MM.1S (cell line): ENCODE measurements at regions not wholly inside any gene's neighbourhood (a gene's known extent, or its start where the extent isn't known, plus 50 kb on each side); places are given as distances from the start of the nearest gene placed in this dataset.

ENCODE experiments used
- DNase-seq: peaks from one replicate; pipeline ENCODE4 v3.0.0-alpha.2; 2015
- H2AFZ ChIP-seq: fragments of 300-600 bp; sonication (generic); 2 replicates; pipeline ENCODE4 v1.6.0; 2016; ENCODE audit warnings: antibody characterized with exemption, low read length
- H3F3A ChIP-seq: fragments of 300-600 bp; sonication (generic); 2 replicates; pipeline ENCODE4 v1.6.1; 2016; ENCODE audit warnings: mild to moderate bottlenecking, antibody characterized with exemption, low read length, moderate library complexity, mixed read lengths; ENCODE audit not compliant: insufficient read depth
- H3K27ac ChIP-seq: fragments of 300-600 bp; sonication (generic); 2 replicates; pipeline ENCODE4 v1.5.1; 2016; ENCODE audit warnings: mild to moderate bottlenecking, low read length
- H3K27me3 ChIP-seq: fragments of 300-600 bp; sonication (generic); replicated peaks from 2 replicates; pipeline ENCODE4 v1.6.0; 2016; ENCODE audit warnings: low read length; ENCODE audit not compliant: insufficient read depth
- H3K36me3 ChIP-seq: fragments of 300-600 bp; sonication (generic); replicated peaks from 2 replicates; pipeline ENCODE4 v1.6.1; 2016; ENCODE audit warnings: mild to moderate bottlenecking, low read length, mixed read lengths; ENCODE audit not compliant: insufficient read depth
- H3K4me1 ChIP-seq: fragments of 300-600 bp; sonication (generic); 2 replicates; pipeline ENCODE4 v1.6.1; 2016; ENCODE audit warnings: low read length, mixed read lengths
- H3K4me2 ChIP-seq: fragments of 300-600 bp; sonication (generic); 2 replicates; pipeline ENCODE4 v1.6.0; 2016; ENCODE audit warnings: low read depth, low read length
- H3K4me3 ChIP-seq: fragments of 300-600 bp; sonication (generic); 2 replicates; pipeline ENCODE4 v1.5.1; 2016; ENCODE audit warnings: low read length, mixed read lengths
- H3K79me2 ChIP-seq: fragments of 300-600 bp; sonication (generic); 2 replicates; pipeline ENCODE4 v1.6.1; 2016; ENCODE audit warnings: mixed run types, low read length, mixed read lengths
- H3K9ac ChIP-seq: fragments of 300-600 bp; sonication (generic); 2 replicates; pipeline ENCODE4 v1.6.1; 2016; ENCODE audit warnings: low read length, mixed read lengths
- H3K9me2 ChIP-seq: fragments of 300-600 bp; sonication (generic); replicated peaks from 2 replicates; pipeline ENCODE4 v1.6.1; 2016; ENCODE audit warnings: mild to moderate bottlenecking, low read length, mixed read lengths; ENCODE audit not compliant: insufficient read depth
- H3K9me3 ChIP-seq: fragments of 300-600 bp; sonication (generic); replicated peaks from 2 replicates; pipeline ENCODE4 v1.6.1; 2016; ENCODE audit warnings: mild to moderate bottlenecking, low read length, mixed read lengths; ENCODE audit not compliant: insufficient read depth
- H4K20me1 ChIP-seq: fragments of 300-600 bp; sonication (generic); 2 replicates; pipeline ENCODE4 v1.6.1; 2016; ENCODE audit warnings: mild to moderate bottlenecking, low read length, moderate library complexity, mixed read lengths; ENCODE audit not compliant: insufficient read depth
- EZH2 ChIP-seq: fragments of 300-600 bp; sonication (generic); optimal IDR thresholded peaks from 2 replicates; pipeline ENCODE3; 2017; ENCODE audit warnings: low read depth, mild to moderate bottlenecking, antibody characterized with exemption, low read length, mixed read lengths
- EZH2phosphoT487 ChIP-seq: fragments of 300-600 bp; sonication (generic); IDR thresholded peaks from 2 replicates; pipeline ENCODE4 v1.6.1; 2018; ENCODE audit warnings: antibody characterized with exemption, low read length
- TF ChIP-seq, protein P1 (sequence below): fragments of 300-600 bp; sonication (generic); IDR thresholded peaks from 2 replicates; pipeline ENCODE4 v1.5.1; 2016; ENCODE audit warnings: antibody characterized with exemption, low read length, mixed read lengths

DNA sequence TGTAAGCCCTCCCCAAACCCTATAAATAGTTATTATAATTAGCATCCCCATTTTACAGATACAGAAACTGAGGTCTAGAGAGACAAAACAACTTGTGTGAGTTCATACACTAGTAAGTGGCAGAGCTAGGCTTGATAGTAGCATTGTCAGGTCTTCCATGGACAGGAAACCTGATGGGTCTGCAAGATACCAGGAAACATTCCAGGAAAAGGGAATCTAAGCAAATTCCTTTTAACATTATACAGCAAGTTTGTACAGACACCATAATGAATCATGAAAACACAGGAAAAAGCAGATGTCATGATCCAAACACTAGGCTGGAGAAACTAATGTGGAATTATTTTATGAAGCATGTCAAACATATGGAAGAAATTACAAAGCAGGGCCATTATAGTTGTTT is 89.1 kb upstream of the KCNK2 start:
- TF ChIP-seq EZH2 (no peak), EZH2phosphoT487 (no peak)
- TF ChIP-seq, protein P1, sequence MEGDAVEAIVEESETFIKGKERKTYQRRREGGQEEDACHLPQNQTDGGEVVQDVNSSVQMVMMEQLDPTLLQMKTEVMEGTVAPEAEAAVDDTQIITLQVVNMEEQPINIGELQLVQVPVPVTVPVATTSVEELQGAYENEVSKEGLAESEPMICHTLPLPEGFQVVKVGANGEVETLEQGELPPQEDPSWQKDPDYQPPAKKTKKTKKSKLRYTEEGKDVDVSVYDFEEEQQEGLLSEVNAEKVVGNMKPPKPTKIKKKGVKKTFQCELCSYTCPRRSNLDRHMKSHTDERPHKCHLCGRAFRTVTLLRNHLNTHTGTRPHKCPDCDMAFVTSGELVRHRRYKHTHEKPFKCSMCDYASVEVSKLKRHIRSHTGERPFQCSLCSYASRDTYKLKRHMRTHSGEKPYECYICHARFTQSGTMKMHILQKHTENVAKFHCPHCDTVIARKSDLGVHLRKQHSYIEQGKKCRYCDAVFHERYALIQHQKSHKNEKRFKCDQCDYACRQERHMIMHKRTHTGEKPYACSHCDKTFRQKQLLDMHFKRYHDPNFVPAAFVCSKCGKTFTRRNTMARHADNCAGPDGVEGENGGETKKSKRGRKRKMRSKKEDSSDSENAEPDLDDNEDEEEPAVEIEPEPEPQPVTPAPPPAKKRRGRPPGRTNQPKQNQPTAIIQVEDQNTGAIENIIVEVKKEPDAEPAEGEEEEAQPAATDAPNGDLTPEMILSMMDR, result no peak
- no peak overlapping the region for H2AFZ ChIP-seq
- no peaks in the 10 kb centered on the region for H4K20me1 ChIP-seq
- no peaks in the 10 kb centered on the region for H3K79me2 ChIP-seq
- no peak overlapping the region for H3K4me3 ChIP-seq
- no peaks in the 10 kb centered on the region for H3K4me1 ChIP-seq
- H3K9me3 ChIP-seq, result no peaks in the 10 kb centered on the region
- no peak overlapping the region for H3K9ac ChIP-seq
- no peaks in the 10 kb centered on the region for H3K36me3 ChIP-seq
- H3K27ac ChIP-seq, result no peak overlapping the region
- DNase-seq, result no peak
- no peaks in the 10 kb centered on the region for H3K9me2 ChIP-seq
- H3K27me3 ChIP-seq, result no peaks in the 10 kb centered on the region
- no peak overlapping the region for H3K4me2 ChIP-seq
- no peaks in the 10 kb centered on the region for H3F3A ChIP-seq

DNA sequence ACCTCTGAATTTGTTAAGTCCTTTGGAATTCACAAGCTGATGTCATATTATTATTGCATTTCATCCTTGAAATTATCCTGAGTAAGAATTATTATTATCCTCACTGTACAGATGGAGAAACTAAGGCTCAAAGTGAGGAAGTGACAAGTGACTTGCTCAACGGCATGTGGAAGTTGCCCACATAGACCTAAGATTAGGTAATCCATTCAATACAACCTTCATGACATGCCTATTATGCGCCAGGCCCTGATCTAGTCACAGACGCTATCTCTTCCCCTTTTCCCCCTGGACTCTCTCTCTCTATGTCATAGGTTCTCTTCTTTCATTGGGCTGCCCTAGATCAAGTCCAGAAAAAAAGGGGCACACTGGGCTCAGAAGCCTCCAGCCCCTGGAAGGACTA is 84.9 kb upstream of the KCNK2 start:
- no peaks in the 10 kb centered on the region for H3F3A ChIP-seq

DNA sequence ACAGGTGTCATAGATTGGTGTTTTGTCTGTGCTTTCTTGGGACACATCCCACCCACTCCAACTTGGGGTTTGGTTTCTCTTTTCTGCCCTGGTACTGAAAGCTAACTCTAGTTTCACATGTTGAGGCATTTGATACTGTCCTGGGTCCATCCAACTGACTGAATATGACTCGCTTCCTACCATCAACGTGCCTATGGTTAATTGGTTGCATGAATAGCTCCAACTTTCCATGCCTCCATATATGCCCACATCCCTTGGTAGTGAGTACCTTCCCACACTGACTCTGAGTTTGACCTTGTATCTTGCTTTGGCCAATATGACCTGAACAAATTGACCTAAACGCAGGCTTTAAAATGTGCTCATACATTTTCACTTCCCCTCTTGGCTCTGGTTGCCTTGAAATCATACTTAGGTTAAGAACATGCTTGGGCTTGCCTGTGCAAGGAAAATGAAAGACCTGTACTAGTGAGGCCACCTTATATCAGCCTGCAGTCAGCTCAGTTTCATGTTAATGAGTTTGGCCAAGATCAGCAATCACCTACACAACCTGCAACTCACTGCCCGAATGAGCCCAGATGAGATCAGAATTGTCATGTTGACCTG is 81.0 kb upstream of the KCNK2 start:
- Histone ChIP-seq H3K4me1 (no peaks in the 10 kb centered on the region; the same call in 1 of the 2 replicates), H4K20me1 (no peaks in the 10 kb centered on the region), H3K4me3 (no peak overlapping the region), H3K27ac (peak overlapping the region; percentile 48; the same call in 1 of the 2 replicates), H3K9me2 (no peaks in the 10 kb centered on the region), H3K9me3 (no peaks in the 10 kb centered on the region), H2AFZ (no peak overlapping the region), H3K9ac (no peak overlapping the region), H3K4me2 (peak overlapping the region; percentile 4; the same call in 1 of the 2 replicates), H3K27me3 (no peaks in the 10 kb centered on the region), H3K79me2 (no peaks in the 10 kb centered on the region), H3K36me3 (no peaks in the 10 kb centered on the region), H3F3A (no peaks in the 10 kb centered on the region)
- TF ChIP-seq EZH2, result no peak
- TF ChIP-seq, protein P1, result no peak
- TF ChIP-seq EZH2phosphoT487, result no peak
- peak; percentile 60 for DNase-seq

More for the DNA sequence above, 84.9 kb upstream of the KCNK2 start:
- Histone ChIP-seq H3K27me3 (no peaks in the 10 kb centered on the region), H3K4me2 (no peak overlapping the region), H4K20me1 (no peaks in the 10 kb centered on the region), H3K36me3 (no peaks in the 10 kb centered on the region), H3K27ac (no peak overlapping the region), H3K9me2 (no peaks in the 10 kb centered on the region), H3K9me3 (no peaks in the 10 kb centered on the region), H3K79me2 (no peaks in the 10 kb centered on the region), H3K4me3 (no peak overlapping the region), H3K9ac (no peak overlapping the region), H2AFZ (no peak overlapping the region), H3K4me1 (no peaks in the 10 kb centered on the region; the same call in 1 of the 2 replicates)
- TF ChIP-seq, protein P1, result no peak
- TF ChIP-seq EZH2 (no peak), EZH2phosphoT487 (no peak)
- DNase-seq, result no peak
